ENCODE measurements at regions not wholly inside any gene's neighbourhood (a gene's known extent, or its start where the extent isn't known, plus 50 kb on each side); places are given as distances from the start of the nearest gene placed in this dataset.
"Not testable (repeated sequence)": the region's sequence is repeated elsewhere in the genome, so short reads cannot be mapped to it uniquely, and the experiment has no call there.

DNA sequence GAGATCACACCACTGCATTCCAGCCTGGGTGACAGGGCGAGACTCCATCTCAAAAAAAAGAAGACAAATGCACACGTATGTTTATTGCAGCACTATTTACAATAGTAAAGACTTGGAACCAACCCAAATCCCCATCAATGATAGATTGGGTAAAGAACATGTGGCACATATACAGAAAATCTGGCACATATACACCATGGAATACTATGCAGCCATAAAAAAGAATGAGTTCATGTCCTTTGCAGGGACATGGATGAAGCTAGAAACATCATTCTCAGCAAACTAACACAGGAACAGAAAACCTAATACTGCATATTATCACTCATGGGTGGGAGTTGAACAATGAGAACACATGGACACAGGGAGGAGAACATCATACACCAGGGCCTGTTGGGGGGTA is 54.5 kb upstream of the KMT2E start:
- ChIA-PET POLR2A (interaction anchor here (4.5 kb wide), 1 partner anchor 14 kb away, joined by 55 read pairs; no protein-coding TSS in a partner anchor), CTCF (interaction anchor here (0.8 to 1.3 kb wide), 2 partner anchors 22 to 23 kb away, joined by 4 to 6 read pairs; no protein-coding TSS in a partner anchor), RAD21 (ENCODE audit: unreplicated experiment) (interaction anchor here (4.5 kb wide), 1 partner anchor 14 kb away, joined by 34 read pairs; no protein-coding TSS in a partner anchor), SMC1A (ENCODE audit: uncharacterized antibody, unreplicated experiment) (interaction anchor here (4.8 to 5.3 kb wide), 2 partner anchors 15 to 21 kb away, joined by 39 to 58 read pairs; no protein-coding TSS in a partner anchor)
- H4K20me1 ChIP-seq (ENCODE audit: control insufficient read depth, insufficient read depth); DNase-seq (ENCODE audit: low read depth, low spot score); H3K27me3 ChIP-seq (replicated peaks in 1 of 2; ENCODE audit: control insufficient read depth in 2 of 2, insufficient read depth in 2 of 2, low read length in 1 of 2); intact Hi-C loops (cut with micrococcal nuclease; ENCODE audit: unreplicated experiment); in situ Hi-C loops (cut with MboI); H3K9me3 ChIP-seq (replicated peaks; ENCODE audit: control insufficient read depth, insufficient read depth, low read length); H3K4me2 ChIP-seq (ENCODE audit: control insufficient read depth, insufficient read depth); FAIRE-seq; H3K27ac ChIP-seq (ENCODE audit: control insufficient read depth, insufficient read depth); H3K36me3 ChIP-seq (ENCODE audit: control insufficient read depth in 2 of 2, insufficient read depth in 2 of 2, low read length in 1 of 2); H3K79me2 ChIP-seq (ENCODE audit: control insufficient read depth, insufficient read depth, low read length); BruUV-seq (replicated peaks); ATAC-seq; H3K4me3 ChIP-seq; H3K9ac ChIP-seq (ENCODE audit: control insufficient read depth, insufficient read depth, low read length); H2AFZ ChIP-seq (ENCODE audit: control insufficient read depth, low read depth, low read length): not testable (repeated sequence)
- WGBS (ENCODE audit: insufficient coverage, insufficient replicate concordance, low lambda C conversion rate, missing lambda C conversion rate): 69% methylated on average over 2 of the region's 2 CpGs
- peaks cover 27% of the 10 kb centered on the region for H3K4me1 ChIP-seq (ENCODE audit: control insufficient read depth, insufficient read depth, low read length)

GRCh38 chr7:104960741-104961448 is 53.1 kb upstream of the KMT2E start:
- POLR2A ChIA-PET: interaction anchor here (0.6 to 1.0 kb wide), 2 partner anchors 8 to 56 kb away, joined by 4 read pairs; no protein-coding TSS in a partner anchor
- in situ Hi-C loops (cut with MboI): no loop called here
- peak; percentile 66 for DNase-seq (ENCODE audit: low read depth, low spot score)
- no peak for TF ChIP-seq BHLHE40 (IDR thresholded peaks at IDR 0.05; ENCODE audit: borderline replicate concordance in 1 of 2, low read depth in 2 of 2, low read length in 1 of 2)
- TF ChIP-seq NFXL1 (IDR thresholded peaks at IDR 0.05; ENCODE audit: borderline replicate concordance): no peak
- 0 out of 2 replicates have a peak, but pooled peaks have one; percentile 42 for TF ChIP-seq MTA3 (IDR thresholded peaks at IDR 0.05; ENCODE audit: borderline replicate concordance, low read length)
- TF ChIP-seq EP300 (IDR thresholded peaks at IDR 0.05; ENCODE audit: borderline replicate concordance in 1 of 2, control insufficient read depth in 1 of 2, low read depth in 2 of 2, low read length in 2 of 2): no peak
- TF ChIP-seq TCF7 (IDR thresholded peaks at IDR 0.05; ENCODE audit: borderline replicate concordance): no peak
- TF ChIP-seq IRF5 (IDR thresholded peaks at IDR 0.05; ENCODE audit: borderline replicate concordance): no peak
- no peak for TF ChIP-seq STAT3 (IDR thresholded peaks at IDR 0.05; ENCODE audit: low read depth, low read length)
- 0 out of 2 replicates have a peak, but pooled peaks have one; percentile 34 for TF ChIP-seq IRF4 (IDR thresholded peaks at IDR 0.05; ENCODE audit: low read depth, low read length)
- TF ChIP-seq, protein P1, sequence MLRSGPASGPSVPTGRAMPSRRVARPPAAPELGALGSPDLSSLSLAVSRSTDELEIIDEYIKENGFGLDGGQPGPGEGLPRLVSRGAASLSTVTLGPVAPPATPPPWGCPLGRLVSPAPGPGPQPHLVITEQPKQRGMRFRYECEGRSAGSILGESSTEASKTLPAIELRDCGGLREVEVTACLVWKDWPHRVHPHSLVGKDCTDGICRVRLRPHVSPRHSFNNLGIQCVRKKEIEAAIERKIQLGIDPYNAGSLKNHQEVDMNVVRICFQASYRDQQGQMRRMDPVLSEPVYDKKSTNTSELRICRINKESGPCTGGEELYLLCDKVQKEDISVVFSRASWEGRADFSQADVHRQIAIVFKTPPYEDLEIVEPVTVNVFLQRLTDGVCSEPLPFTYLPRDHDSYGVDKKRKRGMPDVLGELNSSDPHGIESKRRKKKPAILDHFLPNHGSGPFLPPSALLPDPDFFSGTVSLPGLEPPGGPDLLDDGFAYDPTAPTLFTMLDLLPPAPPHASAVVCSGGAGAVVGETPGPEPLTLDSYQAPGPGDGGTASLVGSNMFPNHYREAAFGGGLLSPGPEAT (IDR thresholded peaks at IDR 0.05; ENCODE audit: low read depth): 0 out of 2 replicates have a peak, but pooled peaks have one; percentile 34
- TF ChIP-seq MEF2B (IDR thresholded peaks at IDR 0.05; ENCODE audit: partially characterized antibody, poor library complexity, severe bottlenecking): no peak
- peak; percentile 37 for TF ChIP-seq RUNX3 (IDR thresholded peaks at IDR 0.05; ENCODE audit: low read length)
- peak; percentile 45; the same call in 1 of the 2 replicates for TF ChIP-seq EED (IDR thresholded peaks at IDR 0.05; ENCODE audit: low read depth)
- TF ChIP-seq ZNF24 (IDR thresholded peaks at IDR 0.05): no peak

More at GRCh38 chr7:104960741-104961448, 53.1 kb upstream of the KMT2E start:
- H3K9ac ChIP-seq (ENCODE audit: control insufficient read depth, insufficient read depth, low read length): no peak overlapping the region
- H3K27ac ChIP-seq (ENCODE audit: control insufficient read depth, insufficient read depth): no peak overlapping the region
- ChIA-PET RAD21 (ENCODE audit: unreplicated experiment) (interaction anchor here (0.9 to 1.5 kb wide), 2 partner anchors 18 to 21 kb away, joined by 3 to 11 read pairs; no protein-coding TSS in a partner anchor), SMC1A (ENCODE audit: uncharacterized antibody, unreplicated experiment) (interaction anchor here (0.7 to 1.3 kb wide), 8 partner anchors 13 to 38 kb away, joined by 3 to 5 read pairs (median 4); no protein-coding TSS in a partner anchor), CTCF (interaction anchor here (0.7 to 3.9 kb wide), 3 partner anchors 20 to 37 kb away, joined by 3 to 20 read pairs (median 3); no protein-coding TSS in a partner anchor)
- ATAC-seq (peak; percentile 7), FAIRE-seq (no peak)
- WGBS (ENCODE audit: insufficient coverage, insufficient replicate concordance, low lambda C conversion rate, missing lambda C conversion rate): 35% methylated on average over 2 of the region's 2 CpGs
- H2AFZ ChIP-seq (ENCODE audit: control insufficient read depth, low read depth, low read length): no peak overlapping the region
- H3K36me3 ChIP-seq (ENCODE audit: control insufficient read depth in 2 of 2, insufficient read depth in 2 of 2, low read length in 1 of 2): no peaks in the 10 kb centered on the region
- no peaks in the 10 kb centered on the region for H4K20me1 ChIP-seq (ENCODE audit: control insufficient read depth, insufficient read depth)
- no peak overlapping the region for H3K4me2 ChIP-seq (ENCODE audit: control insufficient read depth, insufficient read depth)
- BruUV-seq (replicated peaks): no TSS peak
- no peaks in the 10 kb centered on the region for H3K79me2 ChIP-seq (ENCODE audit: control insufficient read depth, insufficient read depth, low read length)
- H3K4me1 ChIP-seq (ENCODE audit: control insufficient read depth, insufficient read depth, low read length): peaks cover 27% of the 10 kb centered on the region
- H3K9me3 ChIP-seq (replicated peaks; ENCODE audit: control insufficient read depth, insufficient read depth, low read length): peaks cover 8% of the 10 kb centered on the region; the same call in 1 of the 3 replicates
- no peak overlapping the region for H3K4me3 ChIP-seq
- intact Hi-C loops (cut with micrococcal nuclease; ENCODE audit: unreplicated experiment): no loop called here
- H3K27me3 ChIP-seq (replicated peaks in 1 of 2; ENCODE audit: control insufficient read depth in 2 of 2, insufficient read depth in 2 of 2, low read length in 1 of 2): no peaks in the 10 kb centered on the region
